Activated CD8-positive, alpha-beta T cell treated with anti-CD3 and anti-CD28 coated beads for 36 hours (primary cell): ENCODE measurements at regions not wholly inside any gene's neighbourhood (a gene's known extent, or its start where the extent isn't known, plus 50 kb on each side); places are given as distances from the start of the nearest gene placed in this dataset.

Experiments used
- ATAC-seq: fragments of 200-7000 bp; cut with Tn5 transposase; one replicate; pipeline ENCODE4 v1.10.0; 2021; ENCODE audit warnings: mild to moderate bottlenecking, moderate library complexity
- CTCF ChIA-PET: fragments of 350-600 bp; sonication (Branson Sonifier 250); formaldehyde crosslinking; loops from one replicate; lab custom pipeline; 2021; ENCODE audit warnings: antibody characterized with exemption; lab: Charles Lee
- POLR2A ChIA-PET: fragments of 350-600 bp; sonication (Branson Sonifier 250); formaldehyde crosslinking; loops from one replicate; lab custom pipeline; 2021; ENCODE audit warnings: antibody characterized with exemption; lab: Charles Lee
- DNase-seq: peaks from one replicate; pipeline ENCODE4 v3.0.0-alpha.2; 2020
- H3K27ac Mint-ChIP-seq: one replicate; pipeline ENCODE4 v1.8.0; 2021; ENCODE audit warnings: mild to moderate bottlenecking, mixed read lengths
- H3K27me3 Mint-ChIP-seq: one replicate; pipeline ENCODE4 v1.8.0; 2021; ENCODE audit warnings: mixed read lengths
- H3K36me3 Mint-ChIP-seq: one replicate; pipeline ENCODE4 v1.8.0; 2021; ENCODE audit warnings: low read depth, mixed read lengths
- H3K4me1 Mint-ChIP-seq: one replicate; pipeline ENCODE4 v1.8.0; 2021; ENCODE audit warnings: low read depth, mixed read lengths
- H3K4me3 Mint-ChIP-seq: one replicate; pipeline ENCODE4 v1.8.0; 2021; ENCODE audit warnings: mild to moderate bottlenecking, moderate library complexity, mixed read lengths
- H3K9me3 Mint-ChIP-seq: one replicate; pipeline ENCODE4 v1.8.0; 2021; ENCODE audit warnings: mixed read lengths
- intact Hi-C: fragments of 100-400 bp; cut with micrococcal nuclease; formaldehyde crosslinking; loops from one replicate; pipeline ENCODE4 v1.10.0; 2022
- TF ChIP-seq, protein P1 (sequence below): fragments of 200-600 bp; IDR thresholded peaks from one replicate; pipeline ENCODE4 v1.8.0; 2022; ENCODE audit warnings: antibody characterized with exemption, mild to moderate bottlenecking

GRCh38 chr5:93874080-93874479 lies 132.7 kb upstream of the POU5F2 start:
- intact Hi-C loops: no loop called here
- Mint-ChIP-seq H3K4me3 (no peak overlapping the region), H3K27ac (no peak overlapping the region), H3K36me3 (peaks cover 3% of the 10 kb centered on the region), H3K4me1 (peaks cover 14% of the 10 kb centered on the region), H3K9me3 (no peaks in the 10 kb centered on the region), H3K27me3 (no peaks in the 10 kb centered on the region)
- CTCF ChIA-PET: interaction anchor here (1.1 to 1.6 kb wide), 2 partner anchors 9 to 25 kb away, joined by 3 to 8 read pairs; no protein-coding TSS in a partner anchor
- ATAC-seq: peak; percentile 85
- DNase-seq: no peak
- POLR2A ChIA-PET: interaction anchor here (0.6 kb wide), 1 partner anchor 9 kb away, joined by 3 read pairs; no protein-coding TSS in a partner anchor
- TF ChIP-seq, protein P1, sequence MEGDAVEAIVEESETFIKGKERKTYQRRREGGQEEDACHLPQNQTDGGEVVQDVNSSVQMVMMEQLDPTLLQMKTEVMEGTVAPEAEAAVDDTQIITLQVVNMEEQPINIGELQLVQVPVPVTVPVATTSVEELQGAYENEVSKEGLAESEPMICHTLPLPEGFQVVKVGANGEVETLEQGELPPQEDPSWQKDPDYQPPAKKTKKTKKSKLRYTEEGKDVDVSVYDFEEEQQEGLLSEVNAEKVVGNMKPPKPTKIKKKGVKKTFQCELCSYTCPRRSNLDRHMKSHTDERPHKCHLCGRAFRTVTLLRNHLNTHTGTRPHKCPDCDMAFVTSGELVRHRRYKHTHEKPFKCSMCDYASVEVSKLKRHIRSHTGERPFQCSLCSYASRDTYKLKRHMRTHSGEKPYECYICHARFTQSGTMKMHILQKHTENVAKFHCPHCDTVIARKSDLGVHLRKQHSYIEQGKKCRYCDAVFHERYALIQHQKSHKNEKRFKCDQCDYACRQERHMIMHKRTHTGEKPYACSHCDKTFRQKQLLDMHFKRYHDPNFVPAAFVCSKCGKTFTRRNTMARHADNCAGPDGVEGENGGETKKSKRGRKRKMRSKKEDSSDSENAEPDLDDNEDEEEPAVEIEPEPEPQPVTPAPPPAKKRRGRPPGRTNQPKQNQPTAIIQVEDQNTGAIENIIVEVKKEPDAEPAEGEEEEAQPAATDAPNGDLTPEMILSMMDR: no peak

GRCh38 chr5:93873211-93873736 lies 131.9 kb upstream of the POU5F2 start:
- H3K27me3 Mint-ChIP-seq: no peaks in the 10 kb centered on the region
- ChIA-PET CTCF (interaction anchor here (1.1 to 1.6 kb wide), 2 partner anchors 10 to 26 kb away, joined by 3 to 8 read pairs; no protein-coding TSS in a partner anchor), POLR2A (no interaction called here)
- peaks cover 14% of the 10 kb centered on the region for H3K4me1 Mint-ChIP-seq
- no peak overlapping the region for H3K27ac Mint-ChIP-seq
- H3K9me3 Mint-ChIP-seq: no peaks in the 10 kb centered on the region
- ATAC-seq (no peak), DNase-seq (no peak)
- TF ChIP-seq, protein P1: no peak
- intact Hi-C loops: no loop called here
- no peak overlapping the region for H3K4me3 Mint-ChIP-seq
- peaks cover 2% of the 10 kb centered on the region for H3K36me3 Mint-ChIP-seq

DNA sequence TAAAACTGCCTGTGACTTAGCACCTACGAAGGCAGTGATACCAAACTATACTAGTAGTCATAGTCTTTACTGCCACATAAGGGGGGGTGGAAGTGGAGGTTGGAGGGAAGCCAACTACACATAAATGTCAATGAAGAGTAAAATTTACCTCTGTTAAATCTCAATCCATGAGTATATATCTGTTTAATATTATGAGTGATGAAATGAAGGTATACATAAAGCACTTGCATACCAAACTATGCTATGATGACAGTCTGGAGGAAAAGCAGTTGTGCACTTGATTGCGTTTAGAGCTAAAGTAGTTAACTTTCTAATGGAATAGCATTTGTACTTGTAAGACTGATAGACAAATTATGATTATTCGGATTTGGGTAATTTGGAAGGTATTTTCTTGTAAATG lies 129.2 kb upstream of the POU5F2 start:
- ATAC-seq: no peak
- Mint-ChIP-seq H3K36me3 (peaks cover 6% of the 10 kb centered on the region), H3K27ac (no peak overlapping the region), H3K9me3 (no peaks in the 10 kb centered on the region), H3K27me3 (no peaks in the 10 kb centered on the region), H3K4me1 (peaks cover 14% of the 10 kb centered on the region), H3K4me3 (no peak overlapping the region)
- intact Hi-C loops: no loop called here
- ChIA-PET POLR2A (no interaction called here), CTCF (no interaction called here)
- TF ChIP-seq, protein P1: no peak
- DNase-seq: no peak

- intact Hi-C loops: no loop called here
- Mint-ChIP-seq H3K4me1 (peaks cover 3% of the 10 kb centered on the region), H3K36me3 (peaks cover 8% of the 10 kb centered on the region), H3K27ac (no peak overlapping the region), H3K4me3 (no peak overlapping the region), H3K27me3 (no peaks in the 10 kb centered on the region), H3K9me3 (no peaks in the 10 kb centered on the region)
- ATAC-seq (no peak), DNase-seq (no peak)
- TF ChIP-seq, protein P1: no peak
- ChIA-PET POLR2A (no interaction called here), CTCF (no interaction called here)
Measured at GRCh38 chr5:93868851-93869250, 127.5 kb upstream of the POU5F2 start.

DNA sequence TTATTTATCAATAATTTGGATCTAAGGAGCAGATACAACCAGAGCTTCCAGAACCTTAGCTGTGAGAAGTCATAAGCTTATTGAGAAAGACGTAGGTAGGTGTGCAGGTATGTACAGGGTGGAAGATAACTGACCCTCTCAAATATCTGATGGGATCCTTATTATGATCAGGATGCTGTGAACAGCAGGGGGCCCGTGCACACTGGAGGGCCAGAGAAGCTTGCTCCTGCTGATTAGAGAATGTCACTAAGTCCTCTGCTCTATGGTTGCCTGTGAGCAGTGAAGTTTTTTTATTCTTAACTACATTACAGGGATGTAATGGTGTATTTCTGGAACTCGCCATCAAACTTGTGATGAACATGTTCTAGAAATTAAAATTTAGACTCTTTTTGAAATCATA lies 108.9 kb upstream of the POU5F2 start:
- H3K27ac Mint-ChIP-seq: no peak overlapping the region
- no peaks in the 10 kb centered on the region for H3K4me1 Mint-ChIP-seq
- ATAC-seq (no peak), DNase-seq (no peak)
- intact Hi-C loops: no loop called here
- peaks cover 15% of the 10 kb centered on the region for H3K36me3 Mint-ChIP-seq
- no peaks in the 10 kb centered on the region for H3K27me3 Mint-ChIP-seq
- CTCF ChIA-PET: no interaction called here
- H3K9me3 Mint-ChIP-seq: peaks cover 12% of the 10 kb centered on the region
- no peak overlapping the region for H3K4me3 Mint-ChIP-seq
- POLR2A ChIA-PET: no interaction called here
- TF ChIP-seq, protein P1: no peak
